GM19452 (cell line): ENCODE measurements at regions not wholly inside any gene's neighbourhood (a gene's known extent, or its start where the extent isn't known, plus 50 kb on each side); places are given as distances from the start of the nearest gene placed in this dataset.
"Not testable (repeated sequence)": the region's sequence is repeated elsewhere in the genome, so short reads cannot be mapped to it uniquely, and the experiment has no call there.

Experiments
- ATAC-seq: cut with Tn5 transposase; IDR thresholded peaks from one replicate; pipeline ENCODE4 v1.9.1; 2021; ENCODE audit not compliant: unreplicated experiment

GRCh38 chr20:61094581-61094980 lies 157.5 kb upstream of the CDH4 start:
- ATAC-seq = no peak

DNA sequence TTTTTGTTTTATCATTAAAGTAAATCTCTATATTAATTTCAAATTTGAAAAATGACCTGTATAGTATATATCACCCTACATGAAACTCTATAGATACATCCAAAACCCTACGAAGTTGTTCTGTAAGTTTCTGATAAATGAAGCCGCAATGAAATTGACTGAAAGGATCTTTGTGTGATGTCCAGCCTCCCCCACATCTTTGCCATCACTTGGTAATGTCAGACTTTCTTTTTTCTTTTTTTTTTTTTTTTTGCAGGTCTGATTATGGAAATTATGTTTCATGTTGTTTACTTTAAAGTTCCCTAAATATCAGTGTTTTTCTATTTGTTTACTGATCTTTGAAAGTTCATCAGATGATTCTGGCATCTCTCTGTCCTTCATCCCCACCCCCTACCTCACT lies 155.6 kb upstream of the CDH4 start:
- no peak for ATAC-seq

DNA sequence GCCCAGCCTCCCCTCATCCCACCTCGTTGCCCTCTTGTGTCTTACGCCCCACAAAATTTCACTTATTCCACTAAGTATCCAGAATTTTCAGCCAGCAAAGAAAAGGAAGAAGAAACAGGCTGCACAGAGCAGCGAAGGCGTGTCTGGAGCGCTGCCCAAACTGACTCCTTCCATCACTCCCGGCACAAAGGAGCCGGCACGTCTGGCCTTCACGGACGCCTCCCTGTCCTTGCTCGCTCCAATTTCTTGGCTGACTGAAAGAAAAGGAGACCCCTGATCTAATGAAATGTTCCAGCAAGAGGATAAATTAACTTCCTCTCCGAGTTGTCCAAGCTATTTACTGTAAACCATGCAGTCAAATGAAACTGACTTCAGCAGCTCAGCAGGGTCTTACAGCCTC lies 152.3 kb upstream of the CDH4 start:
- no peak for ATAC-seq

DNA sequence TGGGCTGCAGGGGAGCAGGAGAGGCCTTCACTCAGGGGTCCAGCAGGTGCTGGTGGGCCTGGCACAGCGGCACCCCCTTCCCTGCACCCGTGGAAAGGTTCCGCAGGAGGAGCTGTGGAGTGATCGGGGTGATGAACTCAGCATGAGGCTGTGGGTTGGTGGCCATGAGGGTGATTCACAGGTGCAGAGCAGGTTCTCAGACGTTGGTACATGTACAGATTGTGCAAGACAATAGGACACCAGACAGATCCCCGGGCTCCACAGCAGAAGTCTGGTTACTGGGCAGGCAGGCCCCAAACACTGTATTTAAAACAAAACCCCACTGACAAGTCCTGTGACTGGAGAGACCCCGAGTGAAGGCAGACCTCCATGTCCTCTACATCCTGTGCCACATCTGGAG lies 151.6 kb upstream of the CDH4 start:
- ATAC-seq = no peak

GRCh38 chr20:61101321-61101720 lies 150.7 kb upstream of the CDH4 start:
- not testable (repeated sequence) for ATAC-seq

- ATAC-seq = no peak
Measured at GRCh38 chr20:61104232-61104631, 147.8 kb upstream of the CDH4 start.

DNA sequence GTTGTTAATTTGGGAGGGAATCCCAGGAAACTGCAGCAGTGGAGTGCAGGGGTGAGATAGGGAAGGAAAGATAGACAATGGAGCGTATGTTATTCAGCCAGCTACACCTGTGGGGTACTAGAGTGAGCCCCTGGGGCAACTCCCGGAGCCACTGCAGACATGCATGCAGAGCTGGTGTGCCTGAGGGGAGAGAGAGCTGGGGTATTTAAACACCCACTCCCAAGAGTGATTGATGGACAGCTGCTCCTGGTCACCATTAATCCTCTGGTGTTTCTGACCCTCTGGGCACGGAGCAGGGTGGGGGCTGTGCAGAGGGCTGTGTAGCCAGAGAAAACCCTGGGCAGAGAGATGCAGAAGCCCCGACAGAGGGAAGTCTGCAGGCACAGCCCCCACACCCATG lies 146.7 kb upstream of the CDH4 start:
- ATAC-seq = no peak

DNA sequence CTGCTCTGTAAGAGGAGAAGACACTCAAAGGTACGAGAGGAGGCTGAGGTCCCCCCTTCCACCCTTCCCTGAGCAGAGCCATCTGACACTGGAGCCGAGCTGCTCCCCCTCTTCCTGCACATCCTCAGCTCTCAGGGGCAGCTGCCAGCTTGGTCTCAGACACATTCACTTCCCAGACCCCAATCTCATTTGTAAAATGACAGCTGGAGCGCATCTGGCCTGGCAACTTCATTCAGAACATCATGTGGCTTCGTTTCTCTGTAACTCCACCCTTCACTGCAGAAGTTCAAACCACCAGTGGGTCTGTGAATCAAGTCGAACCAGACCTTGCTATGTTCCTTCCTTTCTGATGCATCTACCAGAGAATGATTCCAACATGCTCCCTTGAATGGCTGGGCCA lies 145.6 kb upstream of the CDH4 start:
- no peak for ATAC-seq

- no peak for ATAC-seq
Measured at GRCh38 chr20:61109221-61109805, 142.7 kb upstream of the CDH4 start.

GRCh38 chr20:61112515-61112914 lies 139.5 kb upstream of the CDH4 start:
- no peak for ATAC-seq

DNA sequence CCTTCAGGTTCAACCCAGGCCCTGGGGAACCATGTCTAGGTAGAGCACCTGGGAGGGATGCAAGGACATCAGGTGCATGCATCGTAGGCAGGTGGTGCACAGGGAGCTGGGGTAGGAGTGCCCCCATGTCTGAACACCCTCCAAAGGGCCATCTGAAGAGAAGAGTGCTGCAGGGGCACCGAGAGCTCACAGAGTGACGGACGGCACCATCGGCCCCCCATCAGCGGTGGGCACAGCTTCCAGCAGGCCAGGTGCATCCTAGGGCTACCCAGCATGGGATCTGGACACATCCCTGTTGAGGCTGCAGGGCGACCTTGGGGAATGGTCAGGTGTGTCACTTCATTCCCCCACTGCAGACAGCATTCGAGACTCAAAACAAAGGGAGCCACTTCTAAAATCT lies 138.3 kb upstream of the CDH4 start:
- no peak for ATAC-seq

- ATAC-seq = no peak
Measured at GRCh38 chr20:61114493-61115175, 137.4 kb upstream of the CDH4 start.

DNA sequence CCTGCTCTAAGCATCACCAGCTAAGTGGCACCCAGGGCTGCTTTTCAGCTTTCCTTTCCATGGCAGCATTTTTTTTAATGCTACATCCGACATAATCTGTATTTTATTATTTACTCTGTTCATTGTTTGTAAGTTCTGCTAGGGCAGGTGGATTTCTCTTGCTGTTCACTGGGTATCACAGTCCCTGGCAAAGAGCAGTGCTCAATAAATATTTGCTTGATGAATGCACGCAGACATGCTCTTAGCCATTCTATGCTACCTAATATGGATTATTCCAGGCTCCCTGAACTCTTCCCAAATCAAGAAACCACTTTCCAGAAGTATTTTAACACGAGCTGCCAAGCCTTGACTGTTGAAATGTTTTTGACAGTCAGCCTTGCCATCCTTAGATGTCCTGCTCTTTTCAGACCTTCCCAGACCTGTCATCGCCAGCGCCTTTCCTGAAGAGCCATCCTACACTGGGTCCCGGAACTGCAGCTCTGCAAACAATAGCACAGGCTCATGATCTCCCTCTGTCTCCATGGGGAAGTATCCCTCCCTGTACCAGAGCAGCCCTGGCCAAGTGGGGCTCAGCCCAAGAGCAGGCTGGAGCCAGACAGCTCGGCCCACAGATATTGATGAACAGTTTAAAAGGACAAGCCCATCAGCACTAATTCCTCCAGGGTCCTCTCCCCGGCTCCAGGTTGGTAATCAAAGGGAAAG lies 136.5 kb upstream of the CDH4 start:
- no peak for ATAC-seq

DNA sequence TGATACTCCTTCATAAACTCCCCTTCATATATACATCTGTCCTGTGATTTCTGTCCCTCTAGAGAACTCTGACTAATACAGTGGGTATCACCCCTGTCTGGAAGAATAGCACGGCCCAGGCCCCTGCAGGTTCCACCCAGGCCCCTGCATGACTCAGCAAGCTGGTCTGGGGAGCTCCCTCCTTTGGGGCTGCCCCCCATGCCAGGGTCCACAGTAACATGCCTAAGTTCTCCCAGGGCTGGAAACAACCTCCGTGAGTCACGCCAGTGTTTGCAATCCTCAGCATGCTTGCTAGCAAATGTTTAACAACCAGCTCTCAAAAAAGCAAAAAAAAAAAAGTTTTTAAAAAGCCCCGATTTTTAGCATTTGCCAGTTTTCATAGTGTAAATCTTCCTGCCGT lies 134.3 kb upstream of the CDH4 start:
- no peak for ATAC-seq

DNA sequence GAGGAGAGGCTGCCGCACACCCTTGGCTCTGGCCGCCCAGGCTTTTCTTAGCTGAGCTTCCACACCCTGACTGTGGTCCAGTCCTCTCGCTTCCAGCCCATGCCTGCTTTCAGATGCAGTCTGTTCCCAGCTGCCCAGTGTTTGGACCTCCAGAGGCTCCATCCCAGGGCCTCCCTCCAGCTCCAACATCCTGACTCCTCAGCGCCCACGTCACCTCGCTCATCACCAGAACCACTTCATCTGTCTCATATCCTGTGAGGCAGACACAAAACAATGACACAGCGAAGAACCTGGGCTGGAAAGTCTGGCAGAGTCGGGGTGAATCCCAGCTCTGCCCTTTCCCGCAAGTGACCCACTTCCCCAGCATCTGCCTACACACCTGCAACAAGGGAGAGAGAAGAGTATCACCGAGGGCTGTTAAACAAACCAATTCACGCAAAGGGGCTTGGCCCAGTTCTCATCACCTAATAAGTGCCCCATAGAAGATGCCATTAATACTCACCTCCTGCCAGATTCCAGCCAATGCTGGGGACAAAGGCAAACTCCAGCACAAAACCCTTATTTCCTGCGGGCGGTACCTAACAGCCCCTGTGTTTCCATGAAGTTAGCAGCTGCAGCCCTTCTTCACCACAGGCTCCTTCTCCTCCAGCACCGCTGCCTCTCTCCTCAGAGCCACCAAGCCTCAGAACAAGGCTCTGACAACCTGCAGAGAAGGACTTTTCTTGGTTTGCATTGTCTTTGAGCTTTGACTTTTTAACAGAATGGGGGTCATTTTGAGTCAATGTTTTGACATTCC lies 133.4 kb upstream of the CDH4 start:
- no peak for ATAC-seq

DNA sequence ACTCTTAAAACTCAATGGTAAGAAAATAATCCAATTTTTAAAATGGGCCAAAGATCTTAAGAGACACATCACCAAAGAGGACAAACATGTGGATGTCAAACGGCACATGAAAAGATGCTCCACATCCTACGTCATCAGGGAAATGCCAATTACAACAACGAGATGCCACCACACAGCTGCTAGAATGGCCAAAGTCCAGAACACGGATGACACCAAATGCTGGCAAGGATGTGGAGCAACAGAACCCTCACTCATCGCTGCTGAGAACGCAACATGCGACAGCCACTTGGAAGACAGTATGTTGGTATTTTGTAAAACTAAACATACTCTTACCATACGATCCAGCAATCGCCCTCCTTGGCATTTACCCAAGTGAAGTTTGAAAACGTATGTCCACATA lies 132.8 kb upstream of the CDH4 start:
- no peak for ATAC-seq

DNA sequence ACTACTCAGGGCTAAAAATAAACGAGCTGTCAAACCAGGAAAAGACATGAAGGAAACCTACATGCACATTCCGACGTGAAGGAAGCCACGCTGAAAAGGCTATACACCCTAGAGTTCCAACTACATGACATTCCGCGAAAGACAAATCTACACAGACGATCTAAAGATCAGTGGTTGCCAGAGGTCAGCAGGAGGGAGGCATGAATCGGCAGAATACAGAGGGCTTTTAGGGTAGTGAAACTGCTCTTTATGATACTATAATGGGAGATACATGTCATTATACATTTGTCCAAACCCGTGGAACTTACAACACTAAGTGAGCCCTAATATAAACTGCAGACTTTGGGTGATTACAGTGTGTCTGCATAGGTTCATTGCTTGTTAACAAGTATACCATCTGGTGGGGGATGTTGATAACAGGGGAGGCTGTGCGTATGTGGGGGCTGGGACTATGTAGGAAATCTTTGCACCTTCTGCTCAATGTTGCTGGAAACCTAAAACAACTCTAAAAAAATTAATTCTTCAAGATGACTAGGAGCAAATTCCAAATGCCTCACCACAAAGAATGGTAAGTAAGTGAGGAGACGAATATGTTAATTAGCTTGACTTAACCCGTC lies 132.2 kb upstream of the CDH4 start:
- no peak for ATAC-seq

DNA sequence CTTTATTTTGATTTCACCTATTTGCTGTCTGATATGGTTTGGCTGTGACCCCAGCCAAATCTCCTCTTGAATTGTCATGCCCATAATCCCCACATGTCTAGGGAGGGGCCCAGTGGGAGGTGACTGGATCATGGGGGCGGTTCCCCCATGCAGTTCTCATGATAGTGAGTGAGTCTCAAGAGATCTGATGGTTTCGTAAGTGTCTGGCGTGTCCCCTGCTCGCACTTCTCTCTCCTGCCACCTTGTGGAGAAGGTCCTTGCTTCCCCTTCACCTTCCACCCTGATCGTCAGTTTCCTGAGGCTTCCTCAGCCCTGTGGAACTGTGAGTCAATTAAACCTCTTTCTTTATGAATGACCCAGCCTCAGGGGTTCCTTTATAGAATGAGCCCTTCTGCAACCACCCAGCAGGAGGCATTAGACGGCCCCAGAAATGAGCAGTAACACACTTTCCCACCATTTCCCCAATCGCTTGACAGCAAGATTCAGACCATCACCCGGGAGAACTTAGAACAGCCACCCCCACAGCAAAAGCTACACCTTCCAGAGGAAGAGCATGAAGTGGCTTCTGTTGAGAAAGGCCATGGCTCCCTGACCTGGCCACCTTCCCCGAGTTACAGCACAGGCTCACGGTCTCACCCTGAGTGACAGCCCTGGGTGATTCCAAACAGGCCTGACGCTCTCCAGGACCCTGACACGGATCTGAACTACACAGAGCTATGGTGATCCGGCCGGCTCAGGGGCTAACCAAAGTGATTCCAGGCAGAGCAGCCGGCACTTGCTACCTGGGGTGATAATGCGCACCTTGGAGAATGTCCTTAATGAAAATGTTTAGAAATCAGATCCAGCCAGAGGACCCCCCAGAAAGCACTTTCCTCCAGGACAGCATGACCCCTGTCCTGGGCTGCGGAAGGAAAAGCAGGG lies 131.2 kb upstream of the CDH4 start:
- ATAC-seq = no peak

DNA sequence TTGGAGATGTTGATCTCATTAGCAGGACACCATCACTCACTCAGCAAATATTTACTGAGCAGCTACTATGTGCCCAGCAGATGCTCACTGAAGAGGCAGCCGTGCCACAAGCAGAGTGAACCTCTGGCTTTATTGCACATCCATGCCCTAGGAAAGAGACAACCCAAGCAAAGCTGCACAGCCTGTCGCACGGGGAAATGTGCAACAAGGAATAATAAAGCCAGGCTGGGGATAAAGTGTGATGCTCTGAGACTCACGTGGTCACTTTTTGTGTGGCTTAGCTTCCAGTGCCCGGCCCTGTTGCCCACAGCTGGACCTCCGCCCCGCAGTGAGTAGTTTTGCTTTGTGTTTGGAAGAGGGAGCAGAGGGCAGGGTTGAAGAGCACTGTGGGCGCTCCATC lies 130.4 kb upstream of the CDH4 start:
- ATAC-seq = no peak

DNA sequence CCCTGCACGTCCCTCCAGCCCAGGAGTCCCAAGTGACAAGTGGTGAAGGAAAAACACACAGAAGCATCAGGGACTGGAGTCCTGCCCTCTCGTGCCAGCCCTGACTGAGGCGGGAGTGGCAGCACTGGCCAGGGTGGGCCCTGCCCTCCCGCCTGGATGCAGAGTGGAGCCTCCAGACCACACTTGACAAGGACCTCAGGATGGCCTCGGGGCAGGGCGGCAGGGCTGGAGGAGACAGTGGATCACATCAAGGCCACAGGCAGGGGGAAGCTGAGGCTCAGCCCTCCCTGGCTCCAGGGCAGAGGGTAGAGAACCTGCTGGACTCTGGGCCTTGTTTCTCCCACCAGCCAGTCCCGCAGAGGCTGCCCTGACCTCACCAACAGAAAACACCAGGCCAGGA lies 128.8 kb upstream of the CDH4 start:
- ATAC-seq = no peak
